ENCODE measurements at regions not wholly inside any gene's neighbourhood (a gene's known extent, or its start where the extent isn't known, plus 50 kb on each side); places are given as distances from the start of the nearest gene placed in this dataset.

DNA sequence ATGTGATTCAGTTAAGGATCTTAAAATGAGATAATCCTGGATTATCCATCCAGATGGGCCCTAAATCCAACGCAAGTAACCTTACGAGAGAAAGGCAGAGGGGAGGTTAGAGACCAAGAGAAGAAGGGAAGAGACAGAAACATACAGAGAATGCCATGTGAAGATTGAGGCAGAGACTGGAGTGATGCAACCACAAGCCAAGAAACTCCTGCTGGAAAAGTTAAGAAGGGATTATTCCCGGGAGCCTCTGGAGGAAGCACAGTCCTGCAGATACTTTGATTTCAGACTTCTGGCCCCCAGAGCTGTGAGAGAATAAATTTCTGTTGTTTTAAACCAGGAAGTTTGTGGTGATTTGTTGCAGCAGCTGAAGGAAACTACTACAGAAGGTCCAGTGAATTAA is 992.7 kb downstream of the BCL11A start:
- no peak for DNase-seq (ENCODE audit: extremely low spot score)

DNA sequence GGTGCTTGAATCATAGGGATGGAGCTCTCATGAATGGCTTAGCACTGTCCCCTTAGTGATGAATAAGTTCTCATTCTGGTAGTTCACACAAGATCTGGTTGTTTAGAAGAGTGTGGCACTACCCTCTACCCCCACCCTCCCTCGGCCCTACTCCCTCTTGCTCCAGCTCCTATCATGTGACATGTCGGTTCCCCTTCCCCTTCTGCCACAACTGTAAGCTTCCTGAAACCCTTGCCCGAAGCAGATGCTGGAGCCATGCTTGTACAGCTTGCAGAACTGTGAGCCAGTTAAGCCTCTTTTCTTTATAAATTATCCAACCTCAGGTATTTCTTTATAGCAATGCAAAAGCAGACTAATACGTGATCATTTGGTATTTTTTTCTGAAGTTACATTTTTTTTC is 1012.6 kb downstream of the BCL11A start:
- DNase-seq (ENCODE audit: extremely low spot score) = no peak
- TF ChIP-seq SUZ12 (IDR thresholded peaks at IDR 0.05) (no peak), NFRKB (IDR thresholded peaks at IDR 0.05) (no peak)
- POLR2A ChIA-PET = no interaction called here

More for the DNA sequence above, 992.7 kb downstream of the BCL11A start:
- ChIA-PET POLR2A (no interaction called here), CTCF (no interaction called here)
- no peak for TF ChIP-seq FOXA1 (IDR thresholded peaks at IDR 0.05)
- TF ChIP-seq LEF1 (IDR thresholded peaks at IDR 0.05; ENCODE audit: borderline replicate concordance) = no peak
- TF ChIP-seq NFRKB (IDR thresholded peaks at IDR 0.05) = no peak
- TF ChIP-seq SUZ12 (IDR thresholded peaks at IDR 0.05) = no peak

DNA sequence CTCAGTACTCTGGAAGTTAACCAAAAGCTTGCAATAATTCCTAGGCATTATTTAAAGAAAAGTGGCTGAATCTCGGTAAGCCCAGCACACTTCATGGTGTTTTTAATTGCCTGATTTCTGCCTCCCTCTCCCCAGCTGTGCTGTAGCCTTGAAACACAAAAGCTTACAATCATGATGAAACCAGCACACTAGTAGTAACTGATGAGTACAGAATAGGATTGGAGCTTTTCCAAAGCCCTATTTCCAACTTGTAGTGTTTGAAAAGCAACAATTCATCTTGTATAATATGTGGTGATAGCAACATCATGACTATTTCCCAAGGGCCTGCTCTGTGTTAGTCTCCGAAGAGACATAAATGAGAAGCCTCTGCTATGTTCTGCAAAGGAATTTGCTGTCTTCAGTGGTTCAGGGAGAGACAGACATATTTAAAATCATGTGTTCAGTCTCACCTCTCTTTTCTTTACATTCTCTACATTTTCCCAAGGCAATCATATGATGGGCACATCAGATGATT is 1015.0 kb downstream of the BCL11A start:
- ChIA-PET CTCF (no interaction called here), POLR2A (no interaction called here)
- no peak for TF ChIP-seq SP1 (IDR thresholded peaks at IDR 0.05)
- no peak for TF ChIP-seq L3MBTL2 (conservative IDR thresholded peaks at IDR 0.05)
- TF ChIP-seq BHLHE40 (IDR thresholded peaks at IDR 0.05; ENCODE audit: borderline replicate concordance) = no peak
- no peak for TF ChIP-seq ELF4 (IDR thresholded peaks at IDR 0.05)
- no peak for TF ChIP-seq TARDBP (IDR thresholded peaks at IDR 0.05)
- no peak for TF ChIP-seq ARNT (IDR thresholded peaks at IDR 0.05)
- no peak for TF ChIP-seq FOXM1 (IDR thresholded peaks at IDR 0.05; ENCODE audit: borderline replicate concordance)
- TF ChIP-seq HDGF (IDR thresholded peaks at IDR 0.05; ENCODE audit: borderline replicate concordance) = no peak
- no peak for TF ChIP-seq SUZ12 (IDR thresholded peaks at IDR 0.05)

More for the DNA sequence above, 1012.6 kb downstream of the BCL11A start:
- CTCF ChIA-PET = no interaction called here

GRCh38 chr2:59532808-59533207 is 1020.6 kb downstream of the BCL11A start:
- DNase-seq (ENCODE audit: extremely low spot score) = no peak
- TF ChIP-seq ELF4 (IDR thresholded peaks at IDR 0.05) (peak; percentile 52; the same call in 1 of the 2 replicates), FOXA1 (IDR thresholded peaks at IDR 0.05) (no peak)
- CTCF ChIA-PET = no interaction called here
- POLR2A ChIA-PET = no interaction called here

More for the DNA sequence above, 1015.0 kb downstream of the BCL11A start:
- DNase-seq (ENCODE audit: extremely low spot score) = no peak

DNA sequence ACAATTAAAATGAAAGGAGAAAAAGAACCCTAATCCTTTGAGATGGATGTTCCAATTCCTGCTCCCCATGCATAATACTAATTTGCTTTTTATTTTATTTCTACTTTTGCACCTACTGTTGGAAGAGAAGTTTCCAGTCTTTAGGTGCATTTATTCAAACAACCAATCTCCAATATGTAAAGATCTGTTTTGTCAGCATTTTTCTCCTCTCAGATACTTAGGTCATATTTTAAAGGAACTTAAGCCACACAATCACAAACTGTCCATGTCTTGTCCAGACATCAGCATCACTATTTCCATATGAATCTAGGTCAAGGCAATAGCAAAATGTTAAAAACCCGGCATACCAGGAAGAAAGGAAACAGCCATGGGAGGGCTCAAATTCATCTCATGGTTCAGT is 1023.2 kb downstream of the BCL11A start:
- ChIA-PET POLR2A (no interaction called here), CTCF (no interaction called here)
- TF ChIP-seq TARDBP (IDR thresholded peaks at IDR 0.05) (no peak), CTBP1 (IDR thresholded peaks at IDR 0.05; ENCODE audit: borderline replicate concordance) (no peak), L3MBTL2 (conservative IDR thresholded peaks at IDR 0.05) (no peak), LEF1 (IDR thresholded peaks at IDR 0.05; ENCODE audit: borderline replicate concordance) (no peak), NFRKB (IDR thresholded peaks at IDR 0.05) (no peak), PKNOX1 (IDR thresholded peaks at IDR 0.05) (no peak), HDGF (IDR thresholded peaks at IDR 0.05; ENCODE audit: borderline replicate concordance) (no peak), SP1 (IDR thresholded peaks at IDR 0.05) (no peak), FOXM1 (IDR thresholded peaks at IDR 0.05; ENCODE audit: borderline replicate concordance) (no peak), ELF4 (IDR thresholded peaks at IDR 0.05) (no peak), ZNF384 (IDR thresholded peaks at IDR 0.05) (no peak), FOXA1 (IDR thresholded peaks at IDR 0.05) (no peak), SUZ12 (IDR thresholded peaks at IDR 0.05) (no peak), ARNT (IDR thresholded peaks at IDR 0.05) (no peak)
- no peak for DNase-seq (ENCODE audit: extremely low spot score)

DNA sequence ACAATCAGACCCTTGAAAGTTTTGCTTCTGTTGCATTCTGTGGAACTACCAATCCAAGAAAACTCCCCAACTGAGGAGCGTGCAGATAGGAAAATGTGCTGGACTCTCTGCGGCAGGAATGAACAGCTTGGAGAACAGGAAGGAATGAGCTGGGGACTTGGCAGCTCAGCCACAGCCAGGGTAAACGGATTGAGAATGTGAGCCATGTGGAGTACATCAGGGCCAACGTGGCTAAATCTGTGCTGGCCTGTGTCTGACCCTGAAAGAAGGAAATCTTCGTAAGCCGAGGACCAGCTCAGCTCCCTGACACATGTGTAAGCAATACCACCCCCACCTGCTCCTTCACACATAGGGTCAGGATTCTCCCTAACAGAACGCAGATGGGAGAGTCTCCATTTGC is 1023.7 kb downstream of the BCL11A start:
- TF ChIP-seq LEF1 (IDR thresholded peaks at IDR 0.05; ENCODE audit: borderline replicate concordance) (no peak), SUZ12 (IDR thresholded peaks at IDR 0.05) (no peak), SP1 (IDR thresholded peaks at IDR 0.05) (no peak), ELF4 (IDR thresholded peaks at IDR 0.05) (no peak), FOXA1 (IDR thresholded peaks at IDR 0.05) (no peak), FOXK2 (IDR thresholded peaks at IDR 0.05) (no peak), HDGF (IDR thresholded peaks at IDR 0.05; ENCODE audit: borderline replicate concordance) (no peak), ARNT (IDR thresholded peaks at IDR 0.05) (no peak)
- ChIA-PET CTCF (no interaction called here), POLR2A (no interaction called here)
- no peak for DNase-seq (ENCODE audit: extremely low spot score)

DNA sequence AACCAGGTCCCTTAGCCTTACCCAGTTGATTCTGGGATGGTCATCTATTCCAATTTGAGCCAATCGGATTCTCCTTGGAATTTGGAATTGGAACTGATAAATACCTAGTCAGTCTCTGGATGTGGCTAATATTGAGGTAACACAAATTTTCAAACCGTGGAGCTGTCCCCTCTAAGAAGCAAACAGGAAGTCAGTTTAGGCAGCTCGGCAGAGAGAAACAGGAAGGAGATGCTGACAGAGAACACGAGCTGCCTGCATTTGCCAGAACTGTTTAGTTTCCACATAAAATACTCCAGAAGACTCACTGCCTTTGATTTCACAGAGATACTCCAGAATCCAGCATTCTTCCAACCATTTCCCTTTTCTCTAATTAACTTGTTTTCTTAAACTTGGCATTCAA is 1024.9 kb downstream of the BCL11A start:
- no peak for DNase-seq (ENCODE audit: extremely low spot score)
- POLR2A ChIA-PET = no interaction called here
- CTCF ChIA-PET = no interaction called here
- TF ChIP-seq ELF4 (IDR thresholded peaks at IDR 0.05) (no peak), ARNT (IDR thresholded peaks at IDR 0.05) (no peak), SUZ12 (IDR thresholded peaks at IDR 0.05) (no peak), CTBP1 (IDR thresholded peaks at IDR 0.05; ENCODE audit: borderline replicate concordance) (no peak), FOXA1 (IDR thresholded peaks at IDR 0.05) (no peak)

DNA sequence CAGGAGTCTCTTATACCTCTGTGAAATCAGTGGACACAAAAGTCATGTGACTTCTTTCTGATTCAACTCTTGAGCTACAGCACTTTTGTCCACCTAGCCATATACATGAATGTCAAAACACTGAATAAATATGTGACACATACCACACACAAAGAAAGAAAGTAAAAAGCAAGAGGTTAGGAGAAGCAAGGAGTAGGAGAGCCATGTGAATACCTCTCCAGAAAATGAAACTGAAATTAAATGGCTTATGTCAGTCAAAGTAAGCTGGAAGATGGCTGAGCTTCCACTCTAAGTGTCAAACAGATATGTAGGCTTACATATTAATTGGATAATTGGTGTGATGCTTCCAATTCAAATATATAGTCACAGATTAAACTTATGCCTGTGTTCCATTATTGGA is 1050.5 kb downstream of the BCL11A start:
- DNase-seq (ENCODE audit: extremely low spot score) = no peak
- TF ChIP-seq TARDBP (IDR thresholded peaks at IDR 0.05) = no peak
- no peak for TF ChIP-seq BHLHE40 (IDR thresholded peaks at IDR 0.05; ENCODE audit: borderline replicate concordance)
- no peak for TF ChIP-seq ARNT (IDR thresholded peaks at IDR 0.05)
- TF ChIP-seq ELF4 (IDR thresholded peaks at IDR 0.05) = no peak
- TF ChIP-seq FOXK2 (IDR thresholded peaks at IDR 0.05) = no peak
- TF ChIP-seq SUZ12 (IDR thresholded peaks at IDR 0.05) = no peak
- TF ChIP-seq FOXA1 (IDR thresholded peaks at IDR 0.05) = no peak
- no peak for TF ChIP-seq PKNOX1 (IDR thresholded peaks at IDR 0.05)
- TF ChIP-seq L3MBTL2 (conservative IDR thresholded peaks at IDR 0.05) = no peak
- no peak for TF ChIP-seq CTBP1 (IDR thresholded peaks at IDR 0.05; ENCODE audit: borderline replicate concordance)
- no peak for TF ChIP-seq HDGF (IDR thresholded peaks at IDR 0.05; ENCODE audit: borderline replicate concordance)
- no peak for TF ChIP-seq FOXM1 (IDR thresholded peaks at IDR 0.05; ENCODE audit: borderline replicate concordance)
- TF ChIP-seq SP1 (IDR thresholded peaks at IDR 0.05) = no peak
- TF ChIP-seq LEF1 (IDR thresholded peaks at IDR 0.05; ENCODE audit: borderline replicate concordance) = no peak
- no peak for TF ChIP-seq ZNF384 (IDR thresholded peaks at IDR 0.05)
- no peak for TF ChIP-seq NFRKB (IDR thresholded peaks at IDR 0.05)
- POLR2A ChIA-PET = no interaction called here
- CTCF ChIA-PET = no interaction called here

Data from HEK293T (cell line).